KMS-11 (cell line): ENCODE measurements at regions not wholly inside any gene's neighbourhood (a gene's known extent, or its start where the extent isn't known, plus 50 kb on each side); places are given as distances from the start of the nearest gene placed in this dataset.
"Not testable (repeated sequence)": the region's sequence is repeated elsewhere in the genome, so short reads cannot be mapped to it uniquely, and the experiment has no call there.

Source experiments
- H2AFZ ChIP-seq: fragments of 200-600 bp; sonication (generic); 2 replicates; pipeline ENCODE4 v1.6.1; 2016; ENCODE audit warnings: antibody characterized with exemption, mixed run types, low read depth
- H3K27ac ChIP-seq: fragments of 200-600 bp; sonication (generic); 2 replicates; pipeline ENCODE4 v1.6.1; 2016; ENCODE audit warnings: mild to moderate bottlenecking, mixed run types
- H3K27me3 ChIP-seq: fragments of 200-600 bp; sonication (generic); 2 replicates; pipeline ENCODE4 v1.6.1; 2017; ENCODE audit warnings: mild to moderate bottlenecking, low read depth, mixed run types, moderate library complexity; ENCODE audit not compliant: insufficient read depth
- H3K36me3 ChIP-seq: fragments of 200-600 bp; sonication (generic); 2 replicates; pipeline ENCODE4 v1.6.1; 2017; ENCODE audit warnings: mild to moderate bottlenecking, mixed run types; ENCODE audit not compliant: insufficient read depth
- H3K4me1 ChIP-seq: fragments of 200-600 bp; sonication (generic); 2 replicates; pipeline ENCODE4 v1.6.1; 2016; ENCODE audit warnings: mild to moderate bottlenecking, low read depth, mixed run types; ENCODE audit not compliant: poor library complexity, severe bottlenecking
- H3K4me2 ChIP-seq: fragments of 200-600 bp; sonication (generic); 2 replicates; pipeline ENCODE4 v1.7.0; 2016; ENCODE audit warnings: mild to moderate bottlenecking, mixed run types
- H3K4me3 ChIP-seq: fragments of 200-600 bp; sonication (generic); IDR thresholded peaks from 2 replicates; pipeline ENCODE4 v1.6.1; 2017; ENCODE audit warnings: low read depth, low read length, mixed read lengths; ENCODE audit not compliant: insufficient read depth
- H3K79me2 ChIP-seq: fragments of 200-600 bp; sonication (generic); 2 replicates; pipeline ENCODE4 v1.6.1; 2016; ENCODE audit warnings: low read depth, mixed run types; ENCODE audit not compliant: insufficient read depth
- H3K9ac ChIP-seq: fragments of 200-600 bp; sonication (generic); 2 replicates; pipeline ENCODE4 v1.6.1; 2016; ENCODE audit warnings: mild to moderate bottlenecking, mixed run types
- H4K20me1 ChIP-seq: fragments of 200-600 bp; sonication (generic); 2 replicates; pipeline ENCODE4 v1.6.1; 2016; ENCODE audit warnings: mild to moderate bottlenecking, mixed run types; ENCODE audit not compliant: insufficient read depth
- TF ChIP-seq, protein P1 (sequence below): fragments of 200-600 bp; sonication (generic); conservative IDR thresholded peaks from 2 replicates; pipeline ENCODE4 v1.6.1; 2017; ENCODE audit warnings: low read depth, mild to moderate bottlenecking, antibody characterized with exemption, low read length, moderate library complexity, mixed read lengths

GRCh38 chr12:125549836-125550235 is 484.6 kb downstream of the AACS start:
- Histone ChIP-seq H4K20me1 (no peaks in the 10 kb centered on the region), H2AFZ (no peak overlapping the region), H3K4me2 (no peak overlapping the region), H3K4me3 (no peak overlapping the region), H3K27ac (no peak overlapping the region), H3K27me3 (no peaks in the 10 kb centered on the region), H3K36me3 (no peaks in the 10 kb centered on the region), H3K79me2 (no peaks in the 10 kb centered on the region), H3K9ac (no peak overlapping the region), H3K4me1 (no peaks in the 10 kb centered on the region)
- TF ChIP-seq, protein P1, sequence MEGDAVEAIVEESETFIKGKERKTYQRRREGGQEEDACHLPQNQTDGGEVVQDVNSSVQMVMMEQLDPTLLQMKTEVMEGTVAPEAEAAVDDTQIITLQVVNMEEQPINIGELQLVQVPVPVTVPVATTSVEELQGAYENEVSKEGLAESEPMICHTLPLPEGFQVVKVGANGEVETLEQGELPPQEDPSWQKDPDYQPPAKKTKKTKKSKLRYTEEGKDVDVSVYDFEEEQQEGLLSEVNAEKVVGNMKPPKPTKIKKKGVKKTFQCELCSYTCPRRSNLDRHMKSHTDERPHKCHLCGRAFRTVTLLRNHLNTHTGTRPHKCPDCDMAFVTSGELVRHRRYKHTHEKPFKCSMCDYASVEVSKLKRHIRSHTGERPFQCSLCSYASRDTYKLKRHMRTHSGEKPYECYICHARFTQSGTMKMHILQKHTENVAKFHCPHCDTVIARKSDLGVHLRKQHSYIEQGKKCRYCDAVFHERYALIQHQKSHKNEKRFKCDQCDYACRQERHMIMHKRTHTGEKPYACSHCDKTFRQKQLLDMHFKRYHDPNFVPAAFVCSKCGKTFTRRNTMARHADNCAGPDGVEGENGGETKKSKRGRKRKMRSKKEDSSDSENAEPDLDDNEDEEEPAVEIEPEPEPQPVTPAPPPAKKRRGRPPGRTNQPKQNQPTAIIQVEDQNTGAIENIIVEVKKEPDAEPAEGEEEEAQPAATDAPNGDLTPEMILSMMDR = peak; percentile 41

DNA sequence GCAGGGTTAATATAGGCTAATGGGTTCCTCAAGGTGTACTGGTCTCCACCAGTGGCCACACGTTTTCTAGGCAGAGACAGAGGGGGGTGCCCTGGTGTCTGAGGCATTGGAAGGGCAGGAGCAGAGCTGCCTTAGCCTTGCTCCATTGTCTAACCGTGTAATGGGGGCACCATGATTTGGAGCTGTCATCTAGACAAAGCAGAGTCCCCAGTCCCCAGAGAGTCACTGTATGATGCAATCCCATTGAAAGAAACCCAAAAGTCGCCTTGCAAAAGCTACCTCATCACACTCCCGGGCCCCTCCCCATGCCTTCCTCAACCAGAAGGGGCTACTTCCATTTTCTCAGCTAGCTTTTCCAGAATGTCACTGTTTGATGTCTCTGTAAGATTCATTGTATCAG is 487.1 kb downstream of the AACS start:
- H3K79me2 ChIP-seq = no peaks in the 10 kb centered on the region
- no peak overlapping the region for H3K4me2 ChIP-seq
- no peaks in the 10 kb centered on the region for H3K36me3 ChIP-seq
- TF ChIP-seq, protein P1 = no peak
- no peak overlapping the region for H3K4me3 ChIP-seq
- no peaks in the 10 kb centered on the region for H3K27me3 ChIP-seq
- H3K9ac ChIP-seq = no peak overlapping the region
- no peak overlapping the region for H3K27ac ChIP-seq
- no peaks in the 10 kb centered on the region for H3K4me1 ChIP-seq
- H2AFZ ChIP-seq = no peak overlapping the region
- H4K20me1 ChIP-seq = no peaks in the 10 kb centered on the region

DNA sequence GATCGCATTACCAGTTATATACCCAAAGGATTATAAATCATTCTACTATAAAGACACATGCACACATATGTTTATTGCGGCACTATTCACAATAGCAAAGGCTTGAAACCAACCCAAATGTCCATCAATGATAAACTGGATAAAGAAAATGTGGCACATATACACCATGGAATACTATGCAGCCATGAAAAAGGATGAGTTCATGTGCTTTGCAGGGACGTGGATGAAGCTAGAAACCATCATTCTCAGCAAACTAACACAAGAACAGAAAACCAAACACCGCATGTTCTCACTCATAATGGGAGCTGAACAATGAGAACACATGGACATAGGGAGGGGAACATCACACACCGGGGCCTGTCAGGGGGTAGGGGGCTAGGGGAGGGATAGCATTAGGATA is 495.8 kb downstream of the AACS start:
- not testable (repeated sequence) for H3K79me2 ChIP-seq, H3K36me3 ChIP-seq, H3K9ac ChIP-seq, H3K4me3 ChIP-seq, H2AFZ ChIP-seq, H3K27me3 ChIP-seq, H3K27ac ChIP-seq, H3K4me1 ChIP-seq, H4K20me1 ChIP-seq, H3K4me2 ChIP-seq

DNA sequence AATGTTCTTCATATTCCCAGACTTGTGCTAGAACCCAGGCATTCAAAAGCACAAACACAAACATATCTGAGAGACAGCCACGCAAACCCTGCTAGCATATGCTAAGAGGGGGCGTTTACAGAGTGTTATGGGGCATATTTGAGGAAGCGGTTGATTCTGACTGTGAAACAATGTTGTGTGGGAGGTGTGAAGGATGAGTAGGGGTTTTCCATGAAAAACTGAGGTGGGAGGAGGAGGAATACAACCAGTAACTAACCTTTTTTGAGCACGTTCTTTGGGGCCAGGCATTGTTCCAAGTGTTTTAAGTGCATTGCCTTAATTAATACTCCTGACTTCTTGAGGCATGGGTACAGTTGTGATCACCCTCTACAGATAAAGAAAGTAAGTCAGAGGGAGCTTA is 499.5 kb downstream of the AACS start:
- Histone ChIP-seq H3K4me1 (no peaks in the 10 kb centered on the region), H3K27ac (no peak overlapping the region), H4K20me1 (no peaks in the 10 kb centered on the region), H2AFZ (no peak overlapping the region), H3K4me2 (no peak overlapping the region), H3K27me3 (no peaks in the 10 kb centered on the region), H3K9ac (no peak overlapping the region), H3K79me2 (no peaks in the 10 kb centered on the region), H3K36me3 (no peaks in the 10 kb centered on the region), H3K4me3 (no peak overlapping the region)
- TF ChIP-seq, protein P1 = no peak

DNA sequence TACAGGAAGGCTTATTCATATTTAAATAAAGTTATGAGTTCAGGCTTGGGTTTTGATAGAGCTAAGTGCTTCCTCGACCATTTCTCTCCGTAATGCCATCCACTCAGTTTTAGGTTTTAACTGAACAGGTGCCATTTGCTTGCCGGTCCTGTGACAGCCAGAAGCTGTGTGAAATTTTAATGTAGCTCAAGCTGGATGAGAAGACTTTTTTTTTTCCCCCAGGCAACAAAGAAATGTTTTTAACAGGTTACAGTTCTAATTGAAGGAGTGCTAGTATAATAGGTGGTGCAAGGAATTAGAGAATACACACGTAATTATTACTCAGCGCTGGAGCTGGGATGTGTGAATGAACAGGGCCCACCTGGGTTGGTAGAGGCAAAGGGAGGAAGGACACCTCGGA is 502.3 kb downstream of the AACS start:
- no peaks in the 10 kb centered on the region for H4K20me1 ChIP-seq
- TF ChIP-seq, protein P1 = no peak
- H3K27me3 ChIP-seq = no peaks in the 10 kb centered on the region
- no peak overlapping the region for H3K4me2 ChIP-seq
- H3K4me1 ChIP-seq = no peaks in the 10 kb centered on the region
- H3K9ac ChIP-seq = no peak overlapping the region
- H3K27ac ChIP-seq = no peak overlapping the region
- no peaks in the 10 kb centered on the region for H3K79me2 ChIP-seq
- H2AFZ ChIP-seq = no peak overlapping the region
- H3K4me3 ChIP-seq = no peak overlapping the region
- H3K36me3 ChIP-seq = no peaks in the 10 kb centered on the region
